ENCODE measurements at regions not wholly inside any gene's neighbourhood (a gene's known extent, or its start where the extent isn't known, plus 50 kb on each side); places are given as distances from the start of the nearest gene placed in this dataset.

DNA sequence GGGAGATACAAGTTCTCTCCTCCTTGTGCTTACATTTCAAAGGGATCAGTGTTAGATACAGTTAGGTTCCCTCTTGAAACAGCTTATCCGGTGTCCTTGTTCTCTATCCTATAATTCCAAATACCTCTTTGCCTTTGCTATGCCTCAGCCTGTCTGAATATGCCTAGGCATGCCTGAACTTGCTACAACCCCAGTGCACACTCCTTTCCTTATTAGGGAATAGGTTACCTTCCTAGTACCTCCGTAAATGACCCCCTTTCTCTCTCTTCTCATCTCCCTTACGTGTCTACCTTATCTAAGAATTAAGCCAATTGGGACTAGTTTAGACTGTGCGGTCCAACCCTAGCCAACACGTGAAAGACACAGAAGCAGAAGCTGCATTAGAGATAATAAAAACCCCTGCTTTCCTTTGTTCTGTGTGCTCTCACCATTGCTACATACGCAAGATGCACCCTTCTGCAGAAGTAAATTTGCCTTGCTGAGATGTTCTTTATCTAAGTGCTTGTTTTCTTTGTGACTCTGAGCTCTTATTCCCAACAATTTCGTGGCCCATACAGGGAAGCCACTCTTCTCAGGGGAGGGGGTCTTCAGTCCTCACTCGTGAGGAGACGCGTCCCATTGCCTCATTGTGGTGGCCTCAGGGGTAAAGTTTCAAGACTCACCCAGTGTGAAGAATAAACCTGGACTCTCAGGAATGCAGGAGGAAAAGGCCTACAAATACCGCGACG is 802.1 kb downstream of the PLA2G4A start:
- TF ChIP-seq, protein P1, sequence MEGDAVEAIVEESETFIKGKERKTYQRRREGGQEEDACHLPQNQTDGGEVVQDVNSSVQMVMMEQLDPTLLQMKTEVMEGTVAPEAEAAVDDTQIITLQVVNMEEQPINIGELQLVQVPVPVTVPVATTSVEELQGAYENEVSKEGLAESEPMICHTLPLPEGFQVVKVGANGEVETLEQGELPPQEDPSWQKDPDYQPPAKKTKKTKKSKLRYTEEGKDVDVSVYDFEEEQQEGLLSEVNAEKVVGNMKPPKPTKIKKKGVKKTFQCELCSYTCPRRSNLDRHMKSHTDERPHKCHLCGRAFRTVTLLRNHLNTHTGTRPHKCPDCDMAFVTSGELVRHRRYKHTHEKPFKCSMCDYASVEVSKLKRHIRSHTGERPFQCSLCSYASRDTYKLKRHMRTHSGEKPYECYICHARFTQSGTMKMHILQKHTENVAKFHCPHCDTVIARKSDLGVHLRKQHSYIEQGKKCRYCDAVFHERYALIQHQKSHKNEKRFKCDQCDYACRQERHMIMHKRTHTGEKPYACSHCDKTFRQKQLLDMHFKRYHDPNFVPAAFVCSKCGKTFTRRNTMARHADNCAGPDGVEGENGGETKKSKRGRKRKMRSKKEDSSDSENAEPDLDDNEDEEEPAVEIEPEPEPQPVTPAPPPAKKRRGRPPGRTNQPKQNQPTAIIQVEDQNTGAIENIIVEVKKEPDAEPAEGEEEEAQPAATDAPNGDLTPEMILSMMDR (IDR thresholded peaks at IDR 0.05) = no peak
- TF ChIP-seq, protein P2, sequence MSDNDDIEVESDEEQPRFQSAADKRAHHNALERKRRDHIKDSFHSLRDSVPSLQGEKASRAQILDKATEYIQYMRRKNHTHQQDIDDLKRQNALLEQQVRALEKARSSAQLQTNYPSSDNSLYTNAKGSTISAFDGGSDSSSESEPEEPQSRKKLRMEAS (IDR thresholded peaks at IDR 0.05) = no peak
- TF ChIP-seq, protein P3, sequence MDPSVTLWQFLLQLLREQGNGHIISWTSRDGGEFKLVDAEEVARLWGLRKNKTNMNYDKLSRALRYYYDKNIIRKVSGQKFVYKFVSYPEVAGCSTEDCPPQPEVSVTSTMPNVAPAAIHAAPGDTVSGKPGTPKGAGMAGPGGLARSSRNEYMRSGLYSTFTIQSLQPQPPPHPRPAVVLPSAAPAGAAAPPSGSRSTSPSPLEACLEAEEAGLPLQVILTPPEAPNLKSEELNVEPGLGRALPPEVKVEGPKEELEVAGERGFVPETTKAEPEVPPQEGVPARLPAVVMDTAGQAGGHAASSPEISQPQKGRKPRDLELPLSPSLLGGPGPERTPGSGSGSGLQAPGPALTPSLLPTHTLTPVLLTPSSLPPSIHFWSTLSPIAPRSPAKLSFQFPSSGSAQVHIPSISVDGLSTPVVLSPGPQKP (IDR thresholded peaks at IDR 0.05; ENCODE audit: low read depth, low read length) = no peak
- no peak for TF ChIP-seq POLR2A (IDR thresholded peaks at IDR 0.05; ENCODE audit: low read length)
- TF ChIP-seq JUNB (IDR thresholded peaks at IDR 0.05) = no peak
- TF ChIP-seq MYC (IDR thresholded peaks at IDR 0.05; ENCODE audit: borderline replicate concordance, low read length) = no peak
- TF ChIP-seq RCOR1 (IDR thresholded peaks at IDR 0.05; ENCODE audit: low read depth, low read length) = no peak

All from A549 (cell line).